Mesothelial cell of epicardium (in vitro differentiated cells): ENCODE measurements at regions not wholly inside any gene's neighbourhood (a gene's known extent, or its start where the extent isn't known, plus 50 kb on each side); places are given as distances from the start of the nearest gene placed in this dataset.

Source experiments
- DNase-seq, 2 experiments: peaks; one replicate each; pipeline ENCODE4 v3.0.0; 2021; ENCODE audit warnings: low spot score in 2 of 2; ENCODE audit not compliant: unreplicated experiment in 2 of 2
- H3K27ac Mint-ChIP-seq: 2 replicates; pipeline ENCODE4 v1.8.0; 2021; ENCODE audit warnings: mixed read lengths
- H3K27me3 Mint-ChIP-seq: 2 replicates; pipeline ENCODE4 v1.8.0; 2021; ENCODE audit warnings: low read depth, mixed read lengths
- H3K36me3 Mint-ChIP-seq: 2 replicates; pipeline ENCODE4 v1.8.0; 2021; ENCODE audit warnings: mixed read lengths
- H3K4me1 Mint-ChIP-seq: 2 replicates; pipeline ENCODE4 v1.8.0; 2021; ENCODE audit warnings: mixed read lengths
- H3K4me3 Mint-ChIP-seq: 2 replicates; pipeline ENCODE4 v1.8.0; 2021; ENCODE audit warnings: mild to moderate bottlenecking, moderate library complexity, mixed read lengths
- H3K9me3 Mint-ChIP-seq: 2 replicates; pipeline ENCODE4 v1.8.0; 2021; ENCODE audit warnings: mixed read lengths
- CTCF ChIP-seq: fragments of 200-600 bp; sonication (generic); IDR thresholded peaks from one replicate; pipeline ENCODE4 v1.5.0; 2021; ENCODE audit warnings: antibody characterized with exemption; ENCODE audit not compliant: unreplicated experiment

DNA sequence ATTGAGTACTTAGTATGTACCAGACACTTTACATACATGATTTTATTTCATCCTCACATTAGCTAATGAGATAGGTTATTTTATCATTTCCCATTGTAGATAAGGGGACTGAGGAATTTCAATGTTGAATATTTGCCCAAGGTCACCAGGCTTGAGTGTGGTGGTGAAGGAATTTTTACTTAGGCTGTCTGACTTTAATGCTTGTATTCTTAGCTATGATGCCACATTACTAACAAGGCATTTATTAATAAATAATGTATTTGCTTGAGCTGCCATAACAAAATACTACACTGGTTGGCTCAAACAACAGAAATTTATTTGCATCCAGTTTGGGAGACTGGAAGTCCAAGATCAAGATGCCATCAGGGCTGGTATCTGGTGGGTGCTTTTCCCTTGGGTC, 250.9 kb downstream of the GPD2 start:
- Mint-ChIP-seq H3K36me3 (no peaks in the 10 kb centered on the region), H3K27me3 (no peaks in the 10 kb centered on the region), H3K9me3 (peaks cover 7% of the 10 kb centered on the region), H3K4me1 (no peaks in the 10 kb centered on the region), H3K4me3 (no peak overlapping the region), H3K27ac (no peak overlapping the region)
- DNase-seq: no peak
- TF ChIP-seq CTCF: no peak

DNA sequence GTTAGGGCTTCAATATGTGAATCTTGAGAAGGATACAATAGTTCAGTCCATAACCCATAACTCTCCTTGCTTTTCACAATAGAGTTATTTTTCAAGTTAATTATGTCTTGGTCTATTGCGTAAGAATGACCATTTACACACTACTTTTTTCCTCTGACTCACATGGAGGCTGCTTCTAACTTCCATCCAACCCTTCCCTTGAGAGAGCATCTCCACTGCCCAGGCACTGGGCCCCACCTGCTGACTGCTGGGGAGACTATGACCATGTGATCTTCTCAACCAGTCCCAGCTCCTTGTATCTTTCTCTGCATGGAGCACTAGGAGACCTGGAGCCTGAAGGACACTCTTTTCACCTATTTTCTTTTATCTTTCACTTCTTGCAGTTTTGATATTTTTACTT, 251.5 kb downstream of the GPD2 start:
- no peaks in the 10 kb centered on the region for H3K4me1 Mint-ChIP-seq
- H3K27ac Mint-ChIP-seq: no peak overlapping the region
- no peaks in the 10 kb centered on the region for H3K27me3 Mint-ChIP-seq
- no peak overlapping the region for H3K4me3 Mint-ChIP-seq
- DNase-seq: no peak
- H3K36me3 Mint-ChIP-seq: no peaks in the 10 kb centered on the region
- H3K9me3 Mint-ChIP-seq: peaks cover 7% of the 10 kb centered on the region
- TF ChIP-seq CTCF: no peak

DNA sequence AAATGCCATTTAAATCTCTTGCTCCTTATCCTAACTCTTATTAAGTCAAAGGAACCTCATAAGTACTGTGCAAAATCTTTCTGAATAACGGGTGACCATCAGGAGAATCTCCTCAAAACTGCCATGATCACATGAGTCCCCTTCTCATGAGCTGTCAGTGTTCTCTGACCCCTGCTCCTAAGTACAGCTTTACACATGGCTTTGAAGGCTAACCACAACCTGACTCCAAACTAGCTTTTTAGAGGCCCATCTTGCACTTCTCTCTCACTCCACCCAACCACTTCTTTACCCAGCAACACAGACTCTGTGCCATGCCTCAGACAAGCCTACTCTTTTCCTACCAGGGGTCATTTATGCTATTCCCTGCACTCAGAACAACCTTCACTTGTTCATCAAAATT, 253.8 kb downstream of the GPD2 start:
- Mint-ChIP-seq H3K27ac (no peak overlapping the region), H3K4me1 (no peaks in the 10 kb centered on the region), H3K9me3 (peaks cover 7% of the 10 kb centered on the region), H3K36me3 (no peaks in the 10 kb centered on the region), H3K27me3 (no peaks in the 10 kb centered on the region), H3K4me3 (no peak overlapping the region)
- TF ChIP-seq CTCF: no peak
- DNase-seq: no peak

DNA sequence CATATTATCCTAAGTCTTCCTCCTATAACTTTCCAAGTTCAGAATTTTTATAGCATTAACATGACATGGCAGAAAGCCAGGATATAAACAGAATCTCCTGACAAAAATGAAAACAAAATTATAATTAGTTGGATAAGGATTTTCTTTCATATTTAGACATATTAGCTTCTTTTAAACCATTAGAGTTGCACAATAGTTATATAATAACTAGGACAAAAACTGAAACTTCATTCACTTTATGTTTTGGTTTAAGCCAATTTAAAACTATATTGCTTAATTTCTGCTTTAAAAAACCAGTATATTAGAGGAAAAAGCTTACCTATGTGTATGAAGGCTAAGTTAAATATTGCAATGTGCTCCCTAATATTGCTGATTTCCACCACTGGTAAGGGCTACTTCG, 254.8 kb downstream of the GPD2 start:
- no peaks in the 10 kb centered on the region for H3K4me1 Mint-ChIP-seq
- H3K9me3 Mint-ChIP-seq: peaks cover 7% of the 10 kb centered on the region
- DNase-seq: no peak
- no peak overlapping the region for H3K4me3 Mint-ChIP-seq
- no peaks in the 10 kb centered on the region for H3K36me3 Mint-ChIP-seq
- H3K27ac Mint-ChIP-seq: no peak overlapping the region
- no peaks in the 10 kb centered on the region for H3K27me3 Mint-ChIP-seq
- TF ChIP-seq CTCF: no peak

GRCh38 chr2:156695020-156695419, 258.8 kb downstream of the GPD2 start:
- no peaks in the 10 kb centered on the region for H3K4me1 Mint-ChIP-seq
- TF ChIP-seq CTCF: no peak
- H3K36me3 Mint-ChIP-seq: no peaks in the 10 kb centered on the region
- no peak overlapping the region for H3K27ac Mint-ChIP-seq
- no peak for DNase-seq
- no peaks in the 10 kb centered on the region for H3K27me3 Mint-ChIP-seq
- no peak overlapping the region for H3K4me3 Mint-ChIP-seq
- H3K9me3 Mint-ChIP-seq: no peaks in the 10 kb centered on the region

- Mint-ChIP-seq H3K36me3 (no peaks in the 10 kb centered on the region), H3K4me3 (no peak overlapping the region), H3K4me1 (no peaks in the 10 kb centered on the region), H3K27ac (no peak overlapping the region), H3K9me3 (no peaks in the 10 kb centered on the region), H3K27me3 (no peaks in the 10 kb centered on the region)
- no peak for DNase-seq
- TF ChIP-seq CTCF: no peak
These were observed 259.4 kb downstream of the GPD2 start for GRCh38 chr2:156695595-156695994.
